Prostate gland (tissue), 2 donors: ENCODE measurements at regions not wholly inside any gene's neighbourhood (a gene's known extent, or its start where the extent isn't known, plus 50 kb on each side); places are given as distances from the start of the nearest gene placed in this dataset.

Source experiments
- CTCF ChIP-seq, 4 experiments: fragments of 200-600 bp in 2 of 4; fragments of 450-650 bp in 2 of 4; sonication (generic) in 2 of 4; IDR thresholded peaks; 1 replicate in 3 of 4; 2 replicates in 1 of 4; pipeline ENCODE4 v1.5.1; 2016 to 2019; ENCODE audit warnings: antibody characterized with exemption in 4 of 4, mild to moderate bottlenecking in 2 of 4, moderate library complexity in 2 of 4
- POLR2A ChIP-seq: fragments of 450-650 bp; IDR thresholded peaks from one replicate; pipeline ENCODE4 v1.6.1; 2016; ENCODE audit warnings: antibody characterized with exemption, mild to moderate bottlenecking
- POLR2AphosphoS5 ChIP-seq: sonication (generic); formaldehyde crosslinking; IDR thresholded peaks from one replicate; pipeline ENCODE4 v1.6.1; 2017; ENCODE audit warnings: antibody characterized with exemption

GRCh38 chrX:10754445-10754844, 134.1 kb upstream of the MID1 start:
- TF ChIP-seq CTCF (IDR thresholded peaks at IDR 0.05) = no peak
- TF ChIP-seq POLR2A = no peak
- no peak for TF ChIP-seq POLR2AphosphoS5
